Neural cell (in vitro differentiated cells): ENCODE measurements at regions not wholly inside any gene's neighbourhood (a gene's known extent, or its start where the extent isn't known, plus 50 kb on each side); places are given as distances from the start of the nearest gene placed in this dataset.

Experiments
- H2AFZ ChIP-seq: fragments of 200-600, 300-800 bp; sonication (generic), shearing (Covaris generic); 2 replicates; pipeline ENCODE4 v1.6.0; 2014; ENCODE audit warnings: low read depth, mild to moderate bottlenecking, antibody characterized with exemption, low read length, moderate library complexity
- H3F3A ChIP-seq: fragments of 200-600 bp; shearing (Covaris generic); 2 replicates; pipeline ENCODE4 v1.6.1; 2016; ENCODE audit warnings: mild to moderate bottlenecking, moderate library complexity, mixed read lengths, antibody characterized with exemption, low read length; ENCODE audit not compliant: insufficient read depth, poor library complexity, severe bottlenecking
- H3K27ac ChIP-seq: fragments of 200-600, 300-800 bp; sonication (generic), shearing (Covaris generic); 2 replicates; pipeline ENCODE4 v1.5.1; 2014; ENCODE audit warnings: mild to moderate bottlenecking, low read length, moderate library complexity
- H3K27me3 ChIP-seq: fragments of 300-800, 200-600 bp; sonication (generic), shearing (Covaris generic); 2 replicates; pipeline ENCODE4 v1.6.0; 2014; ENCODE audit warnings: mild to moderate bottlenecking, low read depth, low read length, moderate library complexity; ENCODE audit not compliant: insufficient read depth
- H3K36me3 ChIP-seq: fragments of 300-800, 200-600 bp; sonication (generic), shearing (Covaris generic); 2 replicates; pipeline ENCODE4 v1.5.1; 2014; ENCODE audit warnings: mild to moderate bottlenecking, antibody characterized with exemption, low read length, moderate library complexity; ENCODE audit not compliant: insufficient read depth
- H3K4me2 ChIP-seq: fragments of 300-800, 200-600 bp; sonication (generic), shearing (Covaris generic); 2 replicates; pipeline ENCODE4 v1.6.0; 2014; ENCODE audit warnings: mild to moderate bottlenecking, low read length
- H3K4me3 ChIP-seq: fragments of 300-800, 200-600 bp; sonication (generic), shearing (Covaris generic); 2 replicates; pipeline ENCODE4 v1.5.1; 2014; ENCODE audit warnings: mild to moderate bottlenecking, low read length, moderate library complexity
- H3K79me2 ChIP-seq: fragments of 200-600 bp; shearing (Covaris generic); replicated peaks from 2 replicates; pipeline ENCODE4 v1.6.0; 2014; ENCODE audit warnings: mild to moderate bottlenecking, low read length, moderate library complexity; ENCODE audit not compliant: insufficient read depth
- H3K9ac ChIP-seq: fragments of 300-800, 200-600 bp; sonication (generic), shearing (Covaris generic); 2 replicates; pipeline ENCODE4 v1.6.1; 2016; ENCODE audit warnings: mild to moderate bottlenecking, low read length, mixed read lengths
- H3K9me2 ChIP-seq: fragments of 200-600 bp; shearing (Covaris generic); 2 replicates; pipeline ENCODE4 v1.6.1; 2016; ENCODE audit warnings: mild to moderate bottlenecking, low read length, mixed read lengths; ENCODE audit not compliant: insufficient read depth
- H3K9me3 ChIP-seq: fragments of 200-600, 300-800 bp; sonication (generic), shearing (Covaris generic); 2 replicates; pipeline ENCODE4 v1.6.1; 2016; ENCODE audit warnings: mild to moderate bottlenecking, mixed run types, low read length, moderate library complexity, mixed read lengths
- H4K20me1 ChIP-seq: fragments of 200-600 bp; shearing (Covaris generic); 2 replicates; pipeline ENCODE4 v1.6.1; 2016; ENCODE audit warnings: mild to moderate bottlenecking, mixed run types; ENCODE audit not compliant: insufficient read depth
- CTCF ChIP-seq: fragments of 450-650 bp; IDR thresholded peaks from 2 replicates; pipeline ENCODE4 v1.5.1; 2014; ENCODE audit warnings: antibody characterized with exemption, mild to moderate bottlenecking, moderate library complexity; ENCODE audit not compliant: poor library complexity, severe bottlenecking
- EP300 ChIP-seq: fragments of 450-650 bp; conservative IDR thresholded peaks from 2 replicates; pipeline ENCODE4 v1.6.1; 2014; ENCODE audit warnings: antibody characterized with exemption, mild to moderate bottlenecking, moderate library complexity; ENCODE audit not compliant: poor library complexity, severe bottlenecking
- EZH2 ChIP-seq: fragments of 200-600, 300-800 bp; shearing (Covaris generic), sonication (generic); IDR thresholded peaks from 2 replicates; pipeline ENCODE4 v1.6.1; 2014; ENCODE audit warnings: antibody characterized with exemption, low read length, borderline replicate concordance, mild to moderate bottlenecking; ENCODE audit not compliant: insufficient read depth, poor library complexity, severe bottlenecking
- MXI1 ChIP-seq: fragments of 450-650 bp; conservative IDR thresholded peaks from 2 replicates; pipeline ENCODE4 v1.6.1; 2014; ENCODE audit warnings: antibody characterized with exemption, mild to moderate bottlenecking; ENCODE audit not compliant: poor library complexity, severe bottlenecking
- POLR2AphosphoS5 ChIP-seq: IDR thresholded peaks from 2 replicates; pipeline ENCODE4 v1.6.1; 2012
- RAD21 ChIP-seq: fragments of 450-650 bp; conservative IDR thresholded peaks from 2 replicates; pipeline ENCODE4 v1.6.1; 2014; ENCODE audit warnings: antibody characterized with exemption, mild to moderate bottlenecking, moderate library complexity
- REST ChIP-seq: IDR thresholded peaks from 2 replicates; pipeline ENCODE4 v1.6.1; 2012; ENCODE audit warnings: borderline replicate concordance
- SMC3 ChIP-seq: fragments of 450-650 bp; conservative IDR thresholded peaks from 2 replicates; pipeline ENCODE4 v1.6.1; 2014; ENCODE audit warnings: antibody characterized with exemption, mild to moderate bottlenecking, moderate library complexity; ENCODE audit not compliant: poor library complexity
- TAF1 ChIP-seq: IDR thresholded peaks from 2 replicates; pipeline ENCODE4 v1.6.1; 2012; ENCODE audit warnings: low read depth

- no peaks in the 10 kb centered on the region for H3K27me3 ChIP-seq
- TF ChIP-seq RAD21 (no peak), CTCF (no peak), EP300 (no peak), TAF1 (no peak), MXI1 (no peak), EZH2 (no peak)
- H3K79me2 ChIP-seq = no peaks in the 10 kb centered on the region
- no peak overlapping the region for H3K4me3 ChIP-seq
- H3K9me2 ChIP-seq = no peaks in the 10 kb centered on the region
- H3K36me3 ChIP-seq = no peaks in the 10 kb centered on the region
- no peak overlapping the region for H3K9ac ChIP-seq
- H2AFZ ChIP-seq = no peak overlapping the region
- no peaks in the 10 kb centered on the region for H3K9me3 ChIP-seq
- H3F3A ChIP-seq = no peaks in the 10 kb centered on the region
- no peak overlapping the region for H3K27ac ChIP-seq
- H3K4me2 ChIP-seq = no peak overlapping the region
- H4K20me1 ChIP-seq = no peaks in the 10 kb centered on the region
Observed at GRCh38 chr11:122198291-122198983, 82.4 kb upstream of the BLID start.

GRCh38 chr11:122197066-122197987 is 81.3 kb upstream of the BLID start:
- Histone ChIP-seq H2AFZ (no peak overlapping the region), H3K9me2 (no peaks in the 10 kb centered on the region), H3K4me3 (no peak overlapping the region), H3K9ac (no peak overlapping the region), H3K79me2 (no peaks in the 10 kb centered on the region), H3F3A (no peaks in the 10 kb centered on the region), H3K27me3 (no peaks in the 10 kb centered on the region), H3K4me2 (no peak overlapping the region), H3K27ac (no peak overlapping the region), H3K9me3 (no peaks in the 10 kb centered on the region), H3K36me3 (no peaks in the 10 kb centered on the region), H4K20me1 (no peaks in the 10 kb centered on the region)
- no peak for TF ChIP-seq EZH2
- no peak for TF ChIP-seq MXI1
- no peak for TF ChIP-seq TAF1
- TF ChIP-seq REST = no peak
- TF ChIP-seq POLR2AphosphoS5 = no peak
- TF ChIP-seq SMC3 = no peak
- TF ChIP-seq RAD21 = no peak
- no peak for TF ChIP-seq CTCF
- TF ChIP-seq EP300 = no peak
